ENCODE measurements at regions not wholly inside any gene's neighbourhood (a gene's known extent, or its start where the extent isn't known, plus 50 kb on each side); places are given as distances from the start of the nearest gene placed in this dataset.

DNA sequence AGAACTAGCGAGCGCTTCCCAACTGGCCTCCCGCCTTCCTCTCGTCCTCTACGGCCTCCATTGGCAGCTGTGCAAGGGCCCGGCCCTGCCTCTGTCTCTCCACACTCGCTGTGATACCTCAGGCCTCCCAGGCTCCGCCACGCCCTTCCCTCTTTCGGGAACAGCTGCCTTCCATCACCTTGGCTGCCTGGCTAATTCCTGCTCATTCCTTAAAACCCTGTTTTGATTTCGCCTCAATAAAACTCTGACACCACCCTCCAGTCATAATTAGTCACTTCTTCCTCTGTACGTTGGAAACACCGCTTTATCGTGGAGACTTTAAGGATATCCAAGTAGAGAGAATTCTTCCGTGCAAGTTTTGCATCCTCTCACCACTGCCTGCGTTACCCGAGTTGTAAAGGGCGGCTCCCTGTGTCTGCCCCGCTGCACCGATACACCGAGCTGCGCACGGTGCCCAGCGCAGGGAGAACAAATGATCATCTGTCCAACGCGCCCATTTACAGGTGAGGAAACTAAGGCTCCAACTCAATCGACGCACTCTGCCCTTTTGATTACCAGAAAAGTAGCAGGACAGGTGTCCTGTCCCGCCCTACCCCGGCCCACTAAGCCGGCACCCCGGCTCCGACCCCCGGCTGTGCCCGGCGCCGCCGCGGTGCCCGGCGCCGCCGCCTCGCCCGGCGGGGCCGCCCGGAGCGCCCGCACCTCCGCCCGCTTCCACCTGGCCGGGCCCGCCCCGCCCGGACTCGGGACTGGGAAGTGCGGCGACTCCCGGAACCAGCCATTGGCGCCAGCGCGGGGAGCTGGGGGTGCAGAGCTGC, 139.7 kb downstream of the SEC14L1 start:
- no peak for TF ChIP-seq CTCF (conservative IDR thresholded peaks at IDR 0.05)
- peak overlapping the region; percentile 100 for H3K27ac ChIP-seq

DNA sequence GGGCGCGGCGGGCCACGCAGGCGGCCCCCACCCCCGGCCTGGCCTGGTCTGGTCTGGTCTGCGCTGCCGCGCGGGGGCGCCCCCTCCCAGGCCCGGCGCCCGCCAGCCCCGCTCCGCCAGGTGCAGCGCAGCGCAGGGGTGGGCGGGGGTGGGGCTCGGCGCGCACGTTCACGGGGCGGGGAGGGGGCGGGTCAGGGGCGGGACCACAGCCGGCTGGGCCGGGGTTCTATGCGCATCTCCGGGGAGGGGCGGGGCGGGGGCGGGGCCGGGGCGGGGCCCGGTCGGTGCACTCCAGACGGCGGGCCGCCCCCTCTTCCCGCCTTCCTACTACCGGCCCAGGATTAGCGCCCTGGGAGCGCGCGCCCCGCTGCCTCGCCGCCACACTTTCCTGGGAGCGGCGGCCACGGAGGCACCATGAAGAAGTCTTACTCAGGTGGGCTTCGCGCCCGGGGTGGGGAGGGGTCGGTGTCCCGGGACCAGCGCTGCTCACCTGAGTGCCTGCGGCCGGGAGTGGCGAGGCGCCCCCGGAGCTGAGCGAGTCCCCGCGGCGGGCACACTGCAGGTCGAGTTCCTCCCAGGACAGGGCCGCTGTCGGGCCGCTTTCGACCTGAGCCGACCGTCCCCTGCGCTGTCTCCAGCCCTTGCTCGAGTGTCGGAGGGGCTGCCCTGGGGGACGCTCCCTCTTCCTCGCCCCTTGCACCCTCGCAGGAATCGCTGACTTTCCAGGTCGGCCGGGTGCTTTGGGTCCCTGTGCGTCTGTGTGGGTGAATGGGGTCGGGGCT, 140.5 kb downstream of the SEC14L1 start:
- peak overlapping the region; percentile 100 for H3K27ac ChIP-seq
- peak; percentile 86 for TF ChIP-seq CTCF (conservative IDR thresholded peaks at IDR 0.05)

DNA sequence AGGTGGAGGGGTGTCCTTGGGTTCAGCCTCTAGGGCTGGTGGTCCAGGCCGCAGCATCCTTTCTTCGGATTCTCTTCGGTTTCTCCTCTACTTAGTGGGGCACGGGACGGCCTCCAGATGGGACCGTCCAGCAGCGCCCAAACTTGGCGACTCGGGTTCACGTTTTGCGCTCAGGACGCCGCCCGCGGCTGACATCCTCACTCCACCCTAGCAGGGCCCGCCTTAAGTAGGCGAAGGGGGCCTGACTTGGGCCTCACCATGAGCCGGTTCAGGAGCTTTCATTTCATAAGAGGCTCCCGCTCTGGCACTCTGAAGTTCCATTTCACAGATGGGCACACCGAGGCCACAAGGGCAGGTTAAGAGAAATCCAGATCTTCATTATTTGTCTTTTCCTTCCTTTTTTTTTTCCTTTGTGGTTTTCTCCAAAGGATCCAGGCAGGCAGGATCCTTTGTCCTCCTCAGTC, 141.2 kb downstream of the SEC14L1 start:
- no peak for TF ChIP-seq CTCF (conservative IDR thresholded peaks at IDR 0.05)
- H3K27ac ChIP-seq = peak overlapping the region; percentile 100

DNA sequence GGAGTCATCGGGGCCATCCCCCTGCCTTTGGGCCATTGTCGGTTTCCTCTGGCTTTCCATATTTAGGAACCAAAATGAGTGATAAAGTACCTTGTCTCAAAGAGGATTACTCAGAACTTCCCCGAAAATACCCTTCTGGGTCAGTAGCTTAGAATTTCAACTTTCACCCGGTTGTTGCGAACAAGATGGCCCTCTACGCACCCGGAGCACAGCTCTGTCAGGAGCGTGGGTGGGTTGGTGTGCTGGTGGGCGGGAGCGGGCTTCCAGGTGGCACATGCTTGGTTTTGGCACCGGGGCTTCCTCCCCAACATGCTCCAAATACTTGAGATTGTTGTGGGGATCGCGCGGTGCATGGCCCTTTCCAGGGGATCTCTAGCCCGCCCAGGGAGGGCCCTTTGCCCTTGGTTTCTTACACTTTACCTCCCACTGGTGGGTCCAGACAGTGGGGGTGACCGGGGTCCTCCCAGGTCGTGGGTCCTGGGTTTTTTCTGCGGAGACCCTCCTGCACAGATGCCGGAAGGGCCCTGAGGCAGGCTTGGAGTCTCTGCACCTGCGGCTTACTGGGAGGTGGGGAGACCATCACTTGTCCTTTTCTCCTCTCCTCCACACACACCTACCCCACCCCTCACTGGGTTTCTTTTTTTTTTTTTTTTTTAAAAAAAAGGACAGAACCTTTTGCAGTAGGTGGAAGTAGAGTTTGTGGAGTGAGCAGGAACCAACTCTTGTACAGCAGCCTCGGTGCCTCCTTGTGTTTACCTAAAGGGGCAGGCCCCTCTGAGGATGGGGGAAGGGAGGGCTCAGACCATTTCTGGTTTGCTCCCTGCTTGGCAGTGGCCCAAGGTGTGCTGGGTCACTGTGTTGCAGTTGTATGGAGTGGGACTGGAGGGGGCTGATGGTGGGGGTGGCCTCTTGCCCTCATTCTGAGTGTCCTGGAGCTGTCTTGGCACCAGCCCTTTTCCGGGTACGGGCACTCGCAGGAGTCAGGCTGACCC, 142.1 kb downstream of the SEC14L1 start:
- peak overlapping the region; percentile 100 for H3K27ac ChIP-seq
- TF ChIP-seq CTCF (conservative IDR thresholded peaks at IDR 0.05) = no peak

DNA sequence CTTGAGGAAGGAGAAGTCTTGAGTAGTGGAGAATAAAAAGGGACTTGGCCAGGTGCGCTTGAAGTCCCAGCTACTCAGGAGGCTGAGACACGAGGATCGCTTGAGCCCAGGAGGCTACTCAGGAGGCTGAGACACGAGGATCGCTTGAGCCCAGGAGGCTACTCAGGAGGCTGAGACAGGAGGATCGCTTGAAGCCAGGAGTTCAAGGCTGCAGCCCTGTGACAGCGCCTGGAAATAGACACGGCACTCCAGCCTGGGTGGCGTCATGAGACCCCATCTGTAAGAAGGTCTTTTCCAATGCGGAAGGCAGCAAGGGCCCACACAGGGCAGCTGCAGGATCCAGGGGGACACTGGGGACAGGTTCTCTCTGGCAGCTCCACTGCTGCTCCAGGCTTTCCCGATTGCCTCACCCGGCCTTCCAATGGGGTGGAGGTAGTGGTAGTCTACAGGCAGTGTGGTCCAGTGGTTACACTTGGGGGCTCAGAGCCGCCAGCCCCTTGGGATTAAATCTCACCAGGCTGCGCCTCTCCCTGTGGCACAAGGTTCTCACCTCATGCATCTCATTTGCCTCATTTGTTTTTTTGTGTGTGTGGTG, 143.4 kb downstream of the SEC14L1 start:
- peak overlapping the region; percentile 100 for H3K27ac ChIP-seq
- TF ChIP-seq CTCF (conservative IDR thresholded peaks at IDR 0.05) = no peak

- peak overlapping the region; percentile 100 for H3K27ac ChIP-seq
- no peak for TF ChIP-seq CTCF (conservative IDR thresholded peaks at IDR 0.05)
Observed at GRCh38 chr17:77285594-77286390, 145.0 kb downstream of the SEC14L1 start.

Measured in VCaP (cell line).